ENCODE measurements at regions not wholly inside any gene's neighbourhood (a gene's known extent, or its start where the extent isn't known, plus 50 kb on each side); places are given as distances from the start of the nearest gene placed in this dataset.

- TF ChIP-seq CTCF (conservative IDR thresholded peaks at IDR 0.05; ENCODE audit: low read length) (no peak), EZH2phosphoT487 (IDR thresholded peaks at IDR 0.05; ENCODE audit: borderline replicate concordance) (no peak)
These were observed 277.0 kb downstream of the CENPW start for GRCh38 chr6:126616866-126617265.
